ENCODE measurements at regions not wholly inside any gene's neighbourhood (a gene's known extent, or its start where the extent isn't known, plus 50 kb on each side); places are given as distances from the start of the nearest gene placed in this dataset.

DNA sequence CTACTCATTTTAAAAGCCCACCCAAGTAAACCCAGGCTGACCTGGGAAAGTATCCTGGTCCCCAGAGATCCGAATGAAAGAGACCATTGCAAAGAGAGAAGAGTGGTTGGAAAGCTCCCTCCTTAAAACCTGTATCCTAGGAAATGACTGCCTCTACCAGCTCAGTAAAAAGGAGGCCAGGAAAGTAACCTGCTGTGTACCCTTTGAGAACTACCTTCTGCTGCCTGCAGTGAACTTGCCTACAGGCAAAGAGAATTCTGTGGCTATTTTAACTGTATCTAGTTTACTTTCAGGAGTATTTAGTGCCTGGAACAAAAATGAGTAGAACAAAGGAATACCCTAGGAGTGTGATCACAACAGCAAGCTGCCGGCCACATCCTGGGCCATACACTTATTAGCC is 641.7 kb upstream of the NRXN1 start:
- FAIRE-seq (no peak), DNase-seq (ENCODE audit: insufficient read length, low spot score) (no peak)

DNA sequence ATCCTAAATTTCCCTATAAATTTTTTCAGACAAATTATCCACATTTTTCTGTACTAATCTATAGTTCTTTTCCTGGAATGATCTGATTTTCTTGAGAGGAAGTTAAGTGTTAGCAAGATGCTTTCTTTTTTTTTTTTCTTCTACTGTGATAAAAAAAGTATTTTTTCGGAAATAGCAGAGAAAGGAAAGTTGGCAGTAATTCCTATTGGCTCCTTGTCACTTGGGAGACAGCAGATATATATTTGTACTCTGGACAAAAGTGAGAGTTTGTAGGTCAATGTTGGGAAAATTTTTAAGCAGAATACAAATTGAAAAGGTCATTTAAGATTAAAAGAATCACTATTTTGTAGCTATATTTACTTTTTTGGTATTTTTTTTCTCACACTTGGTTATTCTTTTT is 635.7 kb upstream of the NRXN1 start:
- FAIRE-seq (no peak), DNase-seq (ENCODE audit: insufficient read length, low spot score) (no peak)

DNA sequence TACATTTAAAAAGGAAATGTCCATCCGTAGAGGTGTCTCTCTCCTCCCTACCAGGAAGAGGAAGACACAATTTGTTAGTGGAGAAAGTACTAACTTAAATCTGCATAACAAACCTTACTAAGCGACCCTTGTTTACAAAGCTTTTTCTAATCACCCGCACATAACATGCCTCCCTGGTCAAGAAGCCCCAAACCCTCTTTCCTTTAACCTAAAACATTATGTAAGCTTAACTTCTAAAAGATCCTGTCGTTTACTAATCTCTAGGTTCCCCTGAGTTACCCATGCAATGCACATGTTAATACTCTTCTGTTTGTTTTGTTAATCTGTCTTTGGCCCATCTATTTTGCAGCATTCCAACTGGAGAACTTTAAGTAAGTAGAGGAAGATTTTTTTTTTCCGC is 630.3 kb upstream of the NRXN1 start:
- FAIRE-seq (no peak), DNase-seq (ENCODE audit: insufficient read length, low spot score) (no peak)

DNA sequence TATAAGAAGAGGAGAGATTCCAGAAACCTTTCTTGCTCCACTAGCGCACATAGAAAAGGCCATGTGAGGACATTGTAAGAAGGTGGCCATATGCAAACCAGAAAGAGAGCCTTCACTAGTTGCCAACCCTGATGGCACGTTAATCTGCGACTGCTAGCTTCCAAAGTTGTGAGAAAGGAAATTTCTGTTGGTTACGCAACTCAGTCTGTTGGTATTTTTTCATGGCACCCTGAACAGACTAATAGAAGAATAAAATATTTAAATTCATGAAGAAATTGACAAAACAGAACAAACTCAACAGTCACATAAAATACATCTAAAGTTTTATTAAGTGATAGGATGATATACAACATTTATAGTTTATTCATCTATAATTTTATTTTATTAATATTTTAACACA is 625.9 kb upstream of the NRXN1 start:
- no peak for FAIRE-seq

DNA sequence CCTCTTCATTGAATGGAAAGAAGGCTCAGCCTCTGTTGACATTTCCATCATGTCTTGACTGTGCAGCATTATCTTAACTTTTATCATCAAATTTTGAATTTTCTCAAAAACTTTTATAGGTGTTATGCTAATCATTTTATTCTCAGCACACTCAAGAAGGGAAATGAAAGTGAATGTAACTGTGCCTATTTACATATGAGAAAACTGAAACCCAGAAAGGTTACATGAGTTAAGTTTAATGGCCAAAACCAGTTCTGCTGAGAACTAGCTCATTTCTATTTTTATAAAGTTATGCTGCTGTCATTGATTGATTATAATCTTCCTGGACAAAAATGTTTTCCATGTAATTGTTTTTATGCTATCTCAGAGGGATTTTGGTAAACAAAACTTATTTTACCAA is 618.8 kb upstream of the NRXN1 start:
- DNase-seq (ENCODE audit: insufficient read length, low spot score) (no peak), FAIRE-seq (no peak)

More for the DNA sequence above, 625.9 kb upstream of the NRXN1 start:
- no peak for DNase-seq (ENCODE audit: insufficient read length, low spot score)

DNA sequence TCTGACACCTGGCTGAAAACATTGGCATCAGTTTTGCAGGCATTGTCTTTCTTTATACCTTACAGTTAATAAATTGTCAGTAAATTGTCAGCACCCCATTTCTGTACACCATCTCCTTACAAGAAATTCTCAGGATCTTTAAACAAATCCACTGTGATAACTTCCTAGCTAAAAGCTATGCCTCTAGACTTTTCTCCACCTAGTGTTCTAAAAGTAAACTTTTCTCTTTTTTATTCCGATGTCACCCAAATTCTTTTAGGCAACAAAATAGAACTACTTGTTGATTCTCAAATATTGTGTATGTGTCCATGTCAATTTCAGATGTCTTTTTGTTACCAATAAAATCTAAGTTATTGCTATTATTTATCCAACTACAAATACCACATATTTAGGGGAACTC is 617.4 kb upstream of the NRXN1 start:
- FAIRE-seq (no peak), DNase-seq (ENCODE audit: insufficient read length, low spot score) (no peak)

DNA sequence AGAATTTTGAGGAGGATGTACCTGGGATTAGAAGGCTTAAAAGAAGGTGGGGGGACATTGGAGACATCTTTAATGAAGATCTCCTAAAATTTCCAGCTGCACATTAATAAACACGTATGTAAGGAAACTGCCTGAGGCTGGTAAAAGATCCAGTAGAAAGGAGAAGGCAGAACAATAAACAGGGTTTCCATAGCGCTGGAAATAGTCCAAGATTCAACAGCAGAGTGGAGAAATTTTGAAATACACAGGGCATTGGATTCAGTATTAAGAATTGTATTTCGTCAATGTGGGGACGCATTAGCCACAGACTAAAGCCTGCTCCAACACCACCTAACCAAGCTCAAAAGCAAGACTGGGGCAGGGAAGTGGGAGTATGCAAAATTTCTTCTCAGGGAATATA is 606.9 kb upstream of the NRXN1 start:
- DNase-seq (ENCODE audit: insufficient read length, low spot score): no peak
- no peak for FAIRE-seq

DNA sequence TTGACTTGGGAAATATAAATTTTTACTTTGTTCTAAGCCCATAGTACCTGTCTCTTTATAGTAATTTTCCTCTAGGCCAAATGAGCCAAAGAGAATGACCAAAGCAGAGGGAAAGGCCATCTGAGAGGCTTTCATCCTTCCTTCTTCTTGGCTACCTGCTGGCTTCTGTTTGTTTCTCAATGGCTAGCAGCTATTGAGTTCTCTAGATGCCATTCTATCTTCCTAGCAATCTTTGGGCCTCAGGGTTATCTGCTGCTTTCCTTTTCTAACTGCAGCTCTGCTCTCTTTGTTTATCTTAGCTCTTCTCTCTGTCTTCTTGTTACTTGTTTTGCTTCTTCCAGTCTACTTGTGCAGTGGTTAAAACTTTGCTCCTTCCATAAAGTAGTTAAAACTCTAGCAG is 601.1 kb upstream of the NRXN1 start:
- FAIRE-seq: no peak

DNA sequence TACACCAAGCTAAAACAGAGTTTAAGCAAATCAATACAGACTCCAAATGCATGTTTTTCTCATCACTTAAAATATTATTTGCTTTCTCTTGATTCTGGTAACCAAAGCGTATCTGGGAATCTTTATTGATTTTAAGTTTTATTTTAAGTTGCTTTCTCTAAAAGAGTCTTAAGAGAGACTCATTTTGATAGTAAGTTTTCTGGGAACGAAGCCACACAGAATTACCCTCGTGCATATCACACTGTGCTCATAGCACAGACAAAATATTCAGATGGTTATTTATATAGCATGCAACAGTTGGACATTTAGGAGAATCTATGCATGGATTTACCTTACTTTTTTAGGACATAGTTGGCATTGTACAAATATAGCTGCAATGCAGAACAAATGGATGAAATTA is 597.5 kb upstream of the NRXN1 start:
- FAIRE-seq: no peak
- DNase-seq (ENCODE audit: insufficient read length, low spot score): no peak

More for the DNA sequence above, 601.1 kb upstream of the NRXN1 start:
- DNase-seq (ENCODE audit: insufficient read length, low spot score): no peak

DNA sequence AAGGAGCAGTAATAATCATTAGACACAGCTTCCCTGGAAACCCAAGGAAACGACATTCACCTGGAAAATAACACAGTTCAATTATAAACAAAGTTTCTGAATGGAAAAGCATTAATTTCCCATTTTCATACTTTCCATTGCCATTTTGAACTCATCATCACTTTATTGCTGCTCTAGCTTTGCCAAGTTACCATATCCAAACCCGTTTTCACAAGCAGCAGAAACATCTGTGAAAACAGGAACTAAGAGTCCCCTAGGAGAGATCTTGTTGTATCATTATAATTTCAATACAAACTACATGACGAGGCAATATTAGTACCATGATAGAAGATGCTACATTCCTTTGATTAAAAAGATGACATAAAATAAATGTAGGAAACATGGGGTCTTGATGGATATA is 597.0 kb upstream of the NRXN1 start:
- FAIRE-seq (no peak), DNase-seq (ENCODE audit: insufficient read length, low spot score) (no peak)

DNA sequence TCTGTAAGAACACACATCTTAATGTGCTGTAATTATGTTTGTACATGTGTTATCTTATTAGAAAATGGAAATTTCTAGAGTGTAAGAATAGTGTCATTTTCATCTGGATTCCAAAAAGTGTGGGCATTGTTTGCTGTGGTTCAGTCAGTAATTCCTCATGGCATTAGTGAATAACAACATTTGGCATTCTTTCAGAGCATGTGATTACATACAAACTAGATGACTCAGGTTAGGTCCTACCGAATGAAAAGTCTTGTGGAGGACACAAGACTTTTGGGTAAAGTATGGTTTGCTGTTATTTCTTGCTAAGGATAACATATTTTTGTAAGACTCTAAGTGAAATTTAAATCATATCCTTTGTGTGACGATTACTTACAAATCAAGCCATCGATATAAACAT is 593.1 kb upstream of the NRXN1 start:
- FAIRE-seq (no peak), DNase-seq (ENCODE audit: insufficient read length, low spot score) (no peak)

DNA sequence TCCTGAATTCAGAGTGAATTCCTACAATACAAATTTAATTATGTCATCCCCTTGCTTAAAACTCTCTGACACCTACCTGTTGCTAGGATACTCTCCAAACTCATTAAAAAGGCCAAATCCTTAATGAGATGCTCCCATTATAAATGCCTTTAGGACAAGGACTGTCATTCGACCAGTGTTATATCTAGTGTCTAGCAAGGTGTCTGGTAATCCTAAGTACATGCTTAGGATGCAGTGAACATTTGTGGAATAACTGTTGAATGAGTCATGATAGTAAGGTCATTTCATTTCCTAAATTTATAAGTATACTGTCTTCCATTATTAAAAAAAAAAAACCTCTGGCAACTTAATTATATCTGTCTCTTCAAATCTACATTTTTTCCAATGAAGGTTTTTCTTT is 588.9 kb upstream of the NRXN1 start:
- DNase-seq (ENCODE audit: insufficient read length, low spot score) (no peak), FAIRE-seq (no peak)

DNA sequence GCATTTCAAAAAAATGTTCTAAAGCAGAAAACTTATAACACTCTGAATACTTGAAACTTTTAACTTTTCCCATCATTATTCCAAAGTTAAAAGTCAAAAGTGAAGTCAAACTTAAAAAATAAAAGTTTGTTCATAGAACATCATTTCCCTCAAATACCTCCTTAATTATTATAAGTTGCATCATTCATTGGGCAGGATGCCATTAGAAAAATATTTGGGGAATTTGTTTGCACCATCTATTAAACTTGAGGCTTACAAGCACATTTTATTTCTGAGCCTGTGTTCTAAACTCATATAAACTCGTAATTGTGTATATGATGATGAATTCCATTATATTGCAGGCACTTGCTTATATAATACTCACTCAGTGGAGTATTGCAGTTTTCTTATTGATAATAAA is 588.0 kb upstream of the NRXN1 start:
- no peak for FAIRE-seq
- no peak for DNase-seq (ENCODE audit: insufficient read length, low spot score)

DNA sequence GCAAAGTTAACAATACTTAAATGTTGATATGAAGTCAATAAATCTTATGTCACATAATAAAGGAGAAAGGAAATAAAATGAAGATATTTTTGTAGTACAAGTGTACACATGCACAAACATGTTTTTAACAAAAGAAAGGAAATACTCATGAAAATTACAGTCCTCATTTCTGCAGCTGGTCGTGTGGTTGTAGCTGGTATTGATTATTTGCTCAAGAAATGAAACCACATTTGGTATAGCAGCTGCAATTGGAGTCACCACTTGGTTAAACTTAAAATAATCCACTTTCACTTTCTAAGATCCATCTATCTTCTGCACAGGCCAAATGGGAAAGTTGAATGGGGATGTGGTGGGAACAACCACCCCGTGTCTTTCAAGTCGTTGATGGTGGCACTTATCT is 580.5 kb upstream of the NRXN1 start:
- no peak for FAIRE-seq
- no peak for DNase-seq (ENCODE audit: insufficient read length, low spot score)

DNA sequence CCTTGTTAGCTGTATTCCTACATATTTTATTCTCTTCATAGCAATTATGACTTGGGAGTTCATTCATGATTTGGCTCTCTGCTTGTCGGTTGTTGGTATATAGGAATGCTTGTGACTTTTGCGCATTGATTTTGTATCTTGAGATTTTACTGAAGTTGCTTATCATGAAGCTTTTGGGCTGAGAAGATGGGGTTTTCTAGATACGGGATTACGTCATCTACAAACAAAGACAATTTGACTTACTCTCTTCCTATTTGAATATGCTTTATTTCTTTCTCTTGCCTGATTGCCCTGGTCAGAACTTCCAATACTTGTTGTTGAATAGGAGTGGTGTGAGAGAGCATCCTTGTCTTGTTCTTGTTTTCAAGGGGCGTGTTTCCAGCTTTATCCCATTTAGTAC is 569.8 kb upstream of the NRXN1 start:
- DNase-seq (ENCODE audit: insufficient read length, low spot score): no peak
- no peak for FAIRE-seq

DNA sequence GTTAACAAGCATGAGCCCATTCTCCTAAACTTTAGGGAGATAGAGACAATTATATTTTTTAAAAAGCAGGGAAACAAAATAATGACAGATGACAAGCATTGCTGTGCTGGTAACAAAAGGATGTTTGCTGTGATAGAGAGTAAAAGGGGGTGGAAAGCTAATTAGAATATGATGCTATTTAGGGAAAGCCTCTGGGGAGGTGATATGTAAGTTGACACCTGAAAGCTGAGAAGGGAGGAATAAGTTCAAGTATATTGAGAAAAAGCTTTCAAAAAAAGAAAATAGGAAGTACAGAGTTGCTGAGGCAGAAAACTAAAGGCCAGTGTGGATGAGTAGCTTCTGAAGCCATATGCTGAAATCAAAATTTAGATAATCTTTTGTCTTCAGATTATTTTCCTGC is 565.2 kb upstream of the NRXN1 start:
- FAIRE-seq (no peak), DNase-seq (ENCODE audit: insufficient read length, low spot score) (no peak)

DNA sequence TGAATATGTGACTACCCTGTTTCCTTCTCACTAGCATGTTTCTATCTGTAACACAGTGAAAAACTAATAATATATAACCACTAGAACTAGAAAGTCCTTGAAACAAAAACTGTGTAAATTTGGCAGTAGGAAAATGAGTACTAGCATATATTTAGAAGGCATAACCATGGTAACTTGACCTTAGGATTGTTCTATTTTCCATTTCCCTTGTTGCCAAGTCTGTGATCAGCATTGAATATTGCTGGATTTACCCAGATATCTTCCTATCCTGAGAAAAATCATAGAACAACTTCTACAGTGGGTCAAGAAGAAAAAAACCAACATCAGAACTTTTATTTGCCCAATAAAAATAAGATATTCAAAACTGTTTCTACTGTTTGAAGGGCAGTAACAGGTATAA is 563.9 kb upstream of the NRXN1 start:
- DNase-seq (ENCODE audit: insufficient read length, low spot score) (no peak), FAIRE-seq (no peak)

DNA sequence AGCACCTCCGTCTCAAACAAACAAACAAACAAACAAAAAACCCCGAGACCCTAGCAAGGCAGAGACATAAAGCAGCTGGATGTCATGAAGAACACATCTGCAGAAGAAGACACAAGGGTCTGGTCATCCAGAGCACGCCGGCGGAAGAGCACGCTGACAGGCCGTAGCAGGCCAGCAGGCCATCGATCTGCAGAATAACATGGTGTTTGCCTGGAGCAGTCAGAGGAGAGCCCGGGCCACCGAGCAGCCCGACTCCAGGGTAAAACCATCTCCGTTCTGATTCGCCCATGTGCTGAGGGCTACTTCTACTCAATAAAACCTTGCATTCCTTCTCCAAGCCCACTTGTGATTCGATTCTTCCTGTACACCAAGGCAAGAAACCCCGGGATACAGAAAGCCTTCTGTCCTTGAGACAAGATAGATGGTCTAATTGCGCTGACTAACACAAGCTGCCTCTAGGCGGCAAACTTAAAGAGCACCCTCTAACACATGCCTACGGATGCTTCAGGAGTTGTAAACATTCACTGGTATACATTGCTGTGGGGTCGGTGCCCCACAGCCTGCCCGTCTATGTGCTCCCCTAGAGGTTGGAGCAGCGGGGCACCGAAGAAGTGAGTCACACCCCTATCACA is 549.8 kb upstream of the NRXN1 start:
- no peak for FAIRE-seq
- DNase-seq (ENCODE audit: insufficient read length, low spot score): no peak

DNA sequence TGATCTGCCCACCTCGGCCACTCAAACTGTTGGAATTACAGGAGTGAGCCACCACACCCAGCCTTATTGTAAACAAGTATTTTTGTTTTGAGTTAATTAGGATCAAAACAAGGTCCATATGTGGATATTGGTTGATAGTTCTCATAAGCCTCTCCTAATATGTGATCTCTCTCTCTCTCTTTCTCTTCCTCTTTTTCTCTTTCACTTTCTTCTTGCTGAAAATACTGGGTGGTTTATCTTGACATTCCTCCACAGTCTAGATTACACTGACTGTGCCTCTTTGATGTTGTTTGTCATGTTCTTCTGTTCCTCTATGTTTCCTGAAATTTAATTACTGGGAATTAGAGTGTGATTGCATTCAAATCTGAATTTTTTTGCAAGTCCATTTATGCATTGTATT is 547.5 kb upstream of the NRXN1 start:
- FAIRE-seq: no peak
- no peak for DNase-seq (ENCODE audit: insufficient read length, low spot score)

DNA sequence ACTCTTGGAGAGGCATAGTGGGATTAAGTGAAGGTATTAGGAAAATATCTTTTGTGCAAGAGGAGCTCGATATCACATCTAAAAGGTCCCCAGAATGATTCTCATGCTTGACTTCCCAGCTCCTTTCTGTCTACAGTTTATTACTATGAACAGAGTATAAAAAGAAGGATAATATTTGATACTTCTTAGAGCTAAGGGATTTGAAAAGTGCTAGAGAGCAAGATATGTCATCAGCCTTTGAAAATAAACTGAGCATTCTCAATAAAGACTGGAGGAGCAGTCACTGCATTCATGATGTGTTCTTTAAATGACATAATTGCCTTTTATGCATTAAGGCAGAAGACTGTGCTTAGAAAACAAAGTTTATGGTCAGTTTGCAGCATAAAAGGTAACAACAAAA is 543.2 kb upstream of the NRXN1 start:
- FAIRE-seq (no peak), DNase-seq (ENCODE audit: insufficient read length, low spot score) (no peak)

DNA sequence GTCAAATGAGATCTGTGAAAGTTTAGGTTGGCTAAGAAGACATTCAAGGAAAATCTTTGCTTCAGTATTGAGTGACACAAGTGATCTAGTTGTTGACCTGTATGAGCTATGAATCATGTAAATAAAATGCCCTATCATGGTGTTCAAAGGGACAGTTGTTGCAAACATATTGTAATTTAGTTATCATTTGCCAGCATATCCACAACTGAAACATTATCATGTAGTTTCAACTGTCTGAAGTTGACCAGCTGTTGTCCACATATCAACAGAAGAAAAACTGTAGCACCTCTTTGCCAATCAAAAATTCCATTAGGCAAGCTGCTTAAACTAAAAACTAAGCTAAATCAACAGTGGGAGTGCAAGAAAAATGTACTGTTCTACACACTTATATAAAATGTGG is 527.1 kb upstream of the NRXN1 start:
- DNase-seq (ENCODE audit: insufficient read length, low spot score) (no peak), FAIRE-seq (no peak)

DNA sequence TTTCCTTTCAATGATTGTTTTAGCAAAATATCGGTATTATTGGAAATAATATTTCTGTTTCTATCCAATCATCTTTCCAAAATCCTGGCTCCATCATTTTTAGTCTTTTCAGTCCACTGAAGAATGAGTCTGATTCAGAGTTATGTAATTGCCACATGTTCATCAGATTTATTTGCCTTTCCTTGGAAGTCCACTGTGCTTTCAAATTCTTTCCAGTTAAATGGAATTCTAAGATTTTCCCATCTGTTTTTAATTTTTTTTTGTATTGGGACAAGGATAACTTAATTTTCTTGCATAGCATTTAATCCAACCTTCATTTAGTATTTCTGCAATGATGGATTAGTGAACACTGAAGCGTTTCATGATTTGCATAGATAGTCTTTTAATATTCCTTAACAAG is 521.5 kb upstream of the NRXN1 start:
- DNase-seq (ENCODE audit: insufficient read length, low spot score) (no peak), FAIRE-seq (no peak)

DNA sequence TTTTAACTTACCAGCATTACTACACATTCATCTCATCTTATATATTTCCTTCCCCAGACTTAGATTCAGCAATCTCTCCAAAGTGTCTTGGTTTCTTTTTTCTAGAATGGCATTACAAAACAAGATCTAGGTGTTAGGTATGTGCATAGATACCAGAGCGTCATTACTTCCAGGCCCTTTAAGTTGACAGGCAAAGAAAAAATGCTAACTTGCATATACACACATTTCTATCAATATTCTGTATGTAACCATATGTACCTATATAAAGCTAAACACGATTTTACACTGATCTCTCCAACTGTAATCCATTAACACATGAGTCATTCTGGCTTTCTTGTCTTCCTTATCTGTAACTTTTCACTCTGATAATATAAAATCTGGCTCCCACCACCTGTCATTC is 503.8 kb upstream of the NRXN1 start:
- FAIRE-seq (no peak), DNase-seq (ENCODE audit: insufficient read length, low spot score) (no peak)

DNA sequence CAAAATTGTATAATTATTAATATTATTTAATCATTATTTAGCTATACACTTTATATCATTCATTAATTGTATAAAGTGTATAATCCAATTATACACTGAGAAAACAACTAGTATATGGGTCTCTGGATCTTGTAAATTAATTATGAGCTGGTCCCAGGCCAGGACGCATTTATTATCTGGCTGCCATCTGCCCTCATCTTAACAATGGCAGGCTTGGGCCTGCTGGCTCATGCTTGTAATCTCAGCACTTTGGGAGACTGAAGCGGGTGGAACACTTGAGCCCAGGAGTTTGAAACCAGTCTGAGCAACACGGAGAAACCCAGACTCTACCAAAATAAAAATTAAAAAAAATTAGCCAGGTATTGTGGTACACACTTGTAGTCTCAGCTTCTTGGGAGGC is 502.2 kb upstream of the NRXN1 start:
- no peak for FAIRE-seq
- no peak for DNase-seq (ENCODE audit: insufficient read length, low spot score)

Data from GM19239 (cell line).